Activated naive CD8-positive, alpha-beta T cell treated with anti-CD3 and anti-CD28 coated beads, Interleukin-2, amount 50 U/mL, for 24 hours (primary cell): ENCODE measurements at regions not wholly inside any gene's neighbourhood (a gene's known extent, or its start where the extent isn't known, plus 50 kb on each side); places are given as distances from the start of the nearest gene placed in this dataset.
A peak's percentile ranks its signal among the peaks of the same experiment; 100 is the strongest.
"Not testable (repeated sequence)": the region's sequence is repeated elsewhere in the genome, so short reads cannot be mapped to it uniquely, and the experiment has no call there.

ENCODE experiments used
- ATAC-seq: fragments of 150-1000 bp; cut with Tn5 transposase; one replicate; pipeline ENCODE4 v1.10.0; 2021
- DNase-seq: peaks from one replicate; pipeline ENCODE4 v3.0.0; 2021
- H3K27ac Mint-ChIP-seq: one replicate; pipeline ENCODE4 v1.8.0; 2021; ENCODE audit warnings: mild to moderate bottlenecking, mixed read lengths
- H3K27me3 Mint-ChIP-seq: one replicate; pipeline ENCODE4 v1.8.0; 2021; ENCODE audit warnings: mixed read lengths
- H3K36me3 Mint-ChIP-seq: one replicate; pipeline ENCODE4 v1.8.0; 2021; ENCODE audit warnings: low read depth, mixed read lengths
- H3K4me1 Mint-ChIP-seq: one replicate; pipeline ENCODE4 v1.8.0; 2021; ENCODE audit warnings: mixed read lengths
- H3K4me3 Mint-ChIP-seq: one replicate; pipeline ENCODE4 v1.8.0; 2021; ENCODE audit warnings: mild to moderate bottlenecking, moderate library complexity, mixed read lengths
- H3K9me3 Mint-ChIP-seq: one replicate; pipeline ENCODE4 v1.8.0; 2021; ENCODE audit warnings: mixed read lengths

DNA sequence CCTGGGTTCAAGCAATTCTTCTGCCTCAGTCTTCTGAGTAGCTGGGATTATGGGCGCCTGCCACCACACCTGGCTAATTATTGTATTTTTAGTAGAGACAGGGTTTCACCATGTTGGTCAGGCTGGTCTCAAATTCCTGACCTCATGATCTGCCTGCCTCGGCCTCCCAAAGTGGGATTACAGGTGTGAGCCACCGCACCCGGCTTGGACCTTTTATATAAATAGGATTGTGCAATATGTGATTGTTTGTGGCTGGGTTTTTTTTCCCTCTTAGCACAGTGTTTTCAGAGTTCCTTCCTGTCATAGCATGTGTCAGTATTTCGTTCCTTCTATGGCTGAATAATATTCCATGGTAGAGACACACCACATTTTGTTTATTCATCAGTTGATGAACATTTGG, 65.8 kb upstream of the VKORC1L1 start:
- not testable (repeated sequence) for H3K9me3 Mint-ChIP-seq, H3K4me3 Mint-ChIP-seq, H3K27ac Mint-ChIP-seq, H3K27me3 Mint-ChIP-seq, H3K4me1 Mint-ChIP-seq, H3K36me3 Mint-ChIP-seq, DNase-seq, ATAC-seq

DNA sequence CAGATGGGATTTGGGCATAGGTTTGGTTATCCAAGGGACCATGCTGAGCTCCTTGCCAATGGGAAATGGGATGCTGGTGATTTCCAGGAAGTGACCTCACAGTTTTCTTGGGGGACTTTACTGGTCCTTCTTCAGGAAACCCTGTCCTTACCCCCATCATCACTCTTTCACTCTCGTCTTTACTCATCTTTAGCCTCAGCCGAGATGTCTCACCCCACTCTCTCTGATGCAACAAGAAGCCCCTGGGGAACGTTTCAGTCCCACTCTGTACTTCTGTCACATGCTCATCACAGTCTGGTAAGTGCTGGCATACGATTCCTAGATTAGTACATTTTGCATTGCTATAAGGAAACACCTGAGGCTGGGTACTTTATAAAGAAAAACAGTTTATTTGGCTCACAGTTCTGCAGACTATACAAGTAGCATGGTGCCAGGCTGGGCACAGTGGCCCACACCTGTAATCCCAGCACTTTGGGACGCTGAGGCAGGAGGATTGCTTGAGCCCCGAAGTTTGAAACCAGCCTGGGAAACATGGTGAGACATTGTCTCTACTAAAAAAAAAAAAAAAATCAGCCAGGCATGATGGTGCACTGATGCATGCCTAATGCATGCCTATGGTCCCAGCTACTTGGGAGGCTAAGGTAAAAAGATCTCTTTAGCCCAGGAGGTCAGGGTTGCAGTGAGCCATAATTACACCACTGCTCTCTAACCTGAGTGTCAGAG, 63.5 kb upstream of the VKORC1L1 start:
- Mint-ChIP-seq H3K4me3 (no peak overlapping the region), H3K27me3 (no peaks in the 10 kb centered on the region), H3K36me3 (peaks cover 5% of the 10 kb centered on the region), H3K9me3 (peaks cover 4% of the 10 kb centered on the region), H3K4me1 (no peaks in the 10 kb centered on the region), H3K27ac (no peak overlapping the region)
- ATAC-seq, result peak; percentile 47
- peak; percentile 4 for DNase-seq

DNA sequence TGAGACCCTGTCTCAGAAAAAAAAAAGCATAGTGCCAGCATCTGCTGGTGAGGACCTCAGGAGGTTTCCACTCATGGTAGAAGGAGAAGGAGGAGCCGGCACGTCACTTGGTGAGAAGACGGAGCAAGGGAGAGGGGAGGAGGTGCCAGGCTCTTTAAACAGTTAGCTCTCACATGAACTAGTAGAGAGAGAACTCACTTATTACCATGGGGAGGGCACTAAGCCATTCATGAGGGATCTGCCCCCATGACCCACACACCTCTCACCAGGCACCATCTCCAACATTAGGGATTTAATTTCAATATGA, 62.9 kb upstream of the VKORC1L1 start:
- H3K4me3 Mint-ChIP-seq, result no peak overlapping the region
- peaks cover 4% of the 10 kb centered on the region for H3K9me3 Mint-ChIP-seq
- peaks cover 8% of the 10 kb centered on the region for H3K36me3 Mint-ChIP-seq
- ATAC-seq (no peak), DNase-seq (no peak)
- H3K4me1 Mint-ChIP-seq, result no peaks in the 10 kb centered on the region
- no peaks in the 10 kb centered on the region for H3K27me3 Mint-ChIP-seq
- no peak overlapping the region for H3K27ac Mint-ChIP-seq

DNA sequence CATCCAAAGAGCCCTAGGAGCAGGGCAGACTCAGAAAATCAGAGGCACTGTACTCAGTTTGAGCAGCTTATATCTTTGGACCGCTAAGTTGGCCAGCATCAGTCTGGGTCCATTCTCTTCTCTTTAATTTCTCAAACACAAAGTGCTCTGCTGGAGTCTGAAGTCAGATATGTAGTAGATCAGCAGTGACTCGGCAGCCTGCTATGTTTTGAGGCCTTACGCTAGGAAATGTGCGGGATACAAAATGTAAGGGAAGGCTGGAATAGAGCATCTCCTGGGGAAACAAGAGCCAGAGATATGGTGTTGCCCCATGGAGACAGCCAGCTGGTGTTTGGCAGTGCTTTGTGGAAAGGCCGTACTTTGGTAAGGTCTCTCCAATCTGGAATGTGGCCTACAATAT, 60.6 kb upstream of the VKORC1L1 start:
- Mint-ChIP-seq H3K27ac (no peak overlapping the region), H3K4me1 (no peaks in the 10 kb centered on the region), H3K27me3 (no peaks in the 10 kb centered on the region), H3K4me3 (no peak overlapping the region), H3K9me3 (peaks cover 4% of the 10 kb centered on the region), H3K36me3 (peaks cover 5% of the 10 kb centered on the region)
- ATAC-seq, result no peak
- DNase-seq, result no peak

DNA sequence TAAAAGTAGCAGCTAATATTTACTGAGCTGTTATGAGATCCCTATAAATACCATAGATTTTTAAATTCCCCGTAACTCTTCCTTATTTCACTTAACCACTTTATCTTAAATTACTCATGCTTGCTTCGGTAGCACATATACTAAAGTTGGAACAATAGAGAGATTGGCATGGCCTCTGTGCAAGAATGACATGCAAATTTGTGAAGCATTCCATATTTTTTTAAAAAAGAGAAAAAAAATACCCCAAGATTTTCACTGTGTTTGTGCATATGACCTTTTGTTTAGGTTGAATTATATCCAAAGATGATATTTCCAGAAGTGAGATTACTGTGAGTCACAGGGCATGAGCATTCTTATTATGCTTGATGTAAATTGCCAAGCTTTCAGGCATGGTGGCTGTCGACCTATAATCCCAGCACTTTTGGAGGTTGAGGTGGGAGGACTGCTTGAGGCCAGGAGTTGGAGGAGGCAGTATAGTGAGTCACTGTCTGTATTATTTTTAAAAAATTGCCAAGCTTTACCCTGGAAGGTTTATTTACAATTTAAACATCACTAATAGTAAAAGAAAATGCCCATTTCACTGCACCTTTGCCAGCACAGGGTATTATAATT, 58.2 kb upstream of the VKORC1L1 start:
- H3K4me3 Mint-ChIP-seq, H3K4me1 Mint-ChIP-seq, H3K27me3 Mint-ChIP-seq, ATAC-seq, H3K27ac Mint-ChIP-seq, H3K36me3 Mint-ChIP-seq, DNase-seq, H3K9me3 Mint-ChIP-seq: not testable (repeated sequence)

DNA sequence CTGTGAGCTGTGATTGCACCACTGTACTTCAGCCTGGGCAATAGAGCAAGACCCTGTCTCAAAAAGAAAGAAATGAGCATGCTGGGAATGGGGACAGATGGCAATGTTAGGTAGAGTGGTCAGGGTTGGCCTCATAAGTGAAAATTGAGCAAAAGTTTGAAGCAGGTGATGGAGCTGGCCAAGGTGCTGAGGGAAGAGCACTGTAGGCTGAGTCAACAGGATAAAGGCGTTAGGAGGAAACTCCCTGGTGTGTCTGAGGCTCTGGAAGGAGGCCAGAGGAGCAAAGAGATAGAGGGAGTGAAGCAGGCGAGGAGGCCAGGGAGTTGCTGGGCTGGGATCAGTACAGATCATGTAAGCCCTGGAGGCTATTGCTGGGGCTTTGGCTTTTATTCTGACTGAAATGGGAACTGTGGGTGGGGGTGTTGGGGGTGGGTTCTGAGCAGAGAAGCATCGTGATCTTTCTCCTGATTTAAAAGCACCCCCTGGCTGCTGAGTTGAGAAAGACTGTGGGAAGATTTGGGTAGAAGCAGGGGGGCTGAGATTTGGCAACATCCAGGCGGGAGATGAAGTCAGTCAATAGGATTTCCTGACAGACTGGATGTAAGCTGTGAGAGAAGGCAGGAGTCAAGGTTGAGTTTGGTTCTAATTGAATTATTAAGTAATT, 52.5 kb upstream of the VKORC1L1 start:
- Mint-ChIP-seq H3K27me3 (no peaks in the 10 kb centered on the region), H3K4me3 (no peak overlapping the region), H3K4me1 (no peaks in the 10 kb centered on the region), H3K27ac (no peak overlapping the region), H3K9me3 (no peaks in the 10 kb centered on the region), H3K36me3 (no peaks in the 10 kb centered on the region)
- DNase-seq (no peak), ATAC-seq (no peak)
